Fibroblast of lung (primary cell): ENCODE measurements at regions not wholly inside any gene's neighbourhood (a gene's known extent, or its start where the extent isn't known, plus 50 kb on each side); places are given as distances from the start of the nearest gene placed in this dataset.

Experiments
- DNase-seq, 2 donors: peaks; one replicate each; pipeline versions ENCODE4 v3.0.0 to v3.0.0-alpha.2; 2010; ENCODE audit warnings: low read depth in 2 of 2
- H2AFZ ChIP-seq: 2 replicates; pipeline ENCODE4 v1.5.1; 2012; ENCODE audit warnings: low read length, control low read depth, inconsistent platforms
- H3K27ac ChIP-seq: 2 replicates; pipeline ENCODE4 v1.5.1; 2011; ENCODE audit warnings: low read length, control low read depth; ENCODE audit not compliant: insufficient read depth
- H3K27me3 ChIP-seq: 2 replicates; pipeline ENCODE4 v1.5.1; 2011; ENCODE audit warnings: mild to moderate bottlenecking, low read length; ENCODE audit not compliant: control insufficient read depth, insufficient read depth
- H3K36me3 ChIP-seq: 2 replicates; pipeline ENCODE4 v1.5.1; 2011; ENCODE audit warnings: low read length; ENCODE audit not compliant: control insufficient read depth, insufficient read depth
- H3K4me1 ChIP-seq: 2 replicates; pipeline ENCODE4 v1.5.1; 2011; ENCODE audit warnings: low read length; ENCODE audit not compliant: control insufficient read depth, insufficient read depth; ENCODE audit errors: extremely low read depth
- H3K4me2 ChIP-seq: 2 replicates; pipeline ENCODE4 v1.5.1; 2011; ENCODE audit warnings: low read length, control low read depth; ENCODE audit not compliant: insufficient read depth; ENCODE audit errors: extremely low read depth
- H3K4me3 ChIP-seq, 4 experiments: fragments of 200-600 bp in 1 of 4; sonication (generic) in 1 of 4; replicated peaks in 1 of 4; 2 replicates each; pipeline ENCODE4 v1.5.1; 2011 to 2016; ENCODE audit warnings: low read length in 4 of 4, low read depth in 3 of 4, mild to moderate bottlenecking in 3 of 4, control low read depth in 2 of 4, inconsistent platforms in 1 of 4, mixed read lengths in 1 of 4; ENCODE audit not compliant: insufficient read depth in 1 of 4; ENCODE audit errors: control extremely low read depth in 1 of 4
- H3K79me2 ChIP-seq: 2 replicates; pipeline ENCODE4 v1.5.1; 2012; ENCODE audit warnings: mild to moderate bottlenecking, low read length, inconsistent platforms; ENCODE audit not compliant: control insufficient read depth, insufficient read depth
- H3K9ac ChIP-seq: 2 replicates; pipeline ENCODE4 v1.5.1; 2011; ENCODE audit warnings: mild to moderate bottlenecking, low read length, control low read depth; ENCODE audit not compliant: insufficient read depth
- H3K9me3 ChIP-seq: 2 replicates; pipeline ENCODE4 v1.5.1; 2012; ENCODE audit warnings: low read depth, low read length; ENCODE audit not compliant: control insufficient read depth, insufficient read depth
- H4K20me1 ChIP-seq: 2 replicates; pipeline ENCODE4 v1.5.1; 2011; ENCODE audit warnings: low read length; ENCODE audit not compliant: control insufficient read depth, insufficient read depth; ENCODE audit errors: extremely low read depth
- EZH2 ChIP-seq: IDR thresholded peaks from 2 replicates; pipeline ENCODE4 v1.5.1; 2012; ENCODE audit warnings: low read length, control low read depth, mild to moderate bottlenecking; ENCODE audit errors: missing control alignments
- TF ChIP-seq, protein P1 (sequence below), 2 donors: IDR thresholded peaks in 1 of 2; conservative IDR thresholded peaks in 1 of 2; 1 replicate in 1 of 2; 2 replicates in 1 of 2; pipeline ENCODE4 v1.5.1; 2011 to 2012; ENCODE audit warnings: low read length in 2 of 2, control low read depth in 1 of 2, inconsistent platforms in 1 of 2, low read depth in 1 of 2, mild to moderate bottlenecking in 1 of 2

DNA sequence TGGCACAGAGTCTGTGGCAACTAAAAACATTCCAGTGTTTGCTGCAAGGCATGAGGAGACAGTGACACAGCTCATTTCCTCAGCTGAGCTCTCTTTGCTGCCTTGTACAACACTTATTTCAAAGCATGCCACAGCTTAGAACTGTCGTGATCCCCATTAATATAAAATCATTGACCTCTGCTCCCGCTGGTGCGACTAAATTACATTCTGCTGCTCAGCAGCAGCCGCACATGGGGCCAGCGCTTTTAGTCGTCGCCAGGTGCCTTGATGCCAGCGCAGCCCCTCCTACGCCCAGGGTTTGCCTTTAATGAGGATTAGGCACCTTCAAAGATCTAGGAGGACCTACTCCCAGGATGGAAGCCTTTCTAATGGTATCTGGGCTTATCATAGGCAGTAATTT, 717.9 kb upstream of the POU3F2 start:
- Histone ChIP-seq H3K36me3 (no peaks in the 10 kb centered on the region), H3K27ac (no peak overlapping the region), H3K9me3 (no peaks in the 10 kb centered on the region), H2AFZ (no peak overlapping the region), H3K4me1 (no peaks in the 10 kb centered on the region), H3K9ac (no peak overlapping the region), H3K79me2 (no peaks in the 10 kb centered on the region), H3K4me3 (no peak overlapping the region), H3K4me2 (no peak overlapping the region), H3K27me3 (no peaks in the 10 kb centered on the region), H4K20me1 (no peaks in the 10 kb centered on the region)
- no peak for DNase-seq
- TF ChIP-seq EZH2: no peak
- TF ChIP-seq, protein P1, sequence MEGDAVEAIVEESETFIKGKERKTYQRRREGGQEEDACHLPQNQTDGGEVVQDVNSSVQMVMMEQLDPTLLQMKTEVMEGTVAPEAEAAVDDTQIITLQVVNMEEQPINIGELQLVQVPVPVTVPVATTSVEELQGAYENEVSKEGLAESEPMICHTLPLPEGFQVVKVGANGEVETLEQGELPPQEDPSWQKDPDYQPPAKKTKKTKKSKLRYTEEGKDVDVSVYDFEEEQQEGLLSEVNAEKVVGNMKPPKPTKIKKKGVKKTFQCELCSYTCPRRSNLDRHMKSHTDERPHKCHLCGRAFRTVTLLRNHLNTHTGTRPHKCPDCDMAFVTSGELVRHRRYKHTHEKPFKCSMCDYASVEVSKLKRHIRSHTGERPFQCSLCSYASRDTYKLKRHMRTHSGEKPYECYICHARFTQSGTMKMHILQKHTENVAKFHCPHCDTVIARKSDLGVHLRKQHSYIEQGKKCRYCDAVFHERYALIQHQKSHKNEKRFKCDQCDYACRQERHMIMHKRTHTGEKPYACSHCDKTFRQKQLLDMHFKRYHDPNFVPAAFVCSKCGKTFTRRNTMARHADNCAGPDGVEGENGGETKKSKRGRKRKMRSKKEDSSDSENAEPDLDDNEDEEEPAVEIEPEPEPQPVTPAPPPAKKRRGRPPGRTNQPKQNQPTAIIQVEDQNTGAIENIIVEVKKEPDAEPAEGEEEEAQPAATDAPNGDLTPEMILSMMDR (conservative IDR thresholded peaks at IDR 0.05 in 1 of 2, IDR thresholded peaks at IDR 0.05 in 1 of 2; ENCODE audit: low read depth in 1 of 2, low read length in 2 of 2): no peak

DNA sequence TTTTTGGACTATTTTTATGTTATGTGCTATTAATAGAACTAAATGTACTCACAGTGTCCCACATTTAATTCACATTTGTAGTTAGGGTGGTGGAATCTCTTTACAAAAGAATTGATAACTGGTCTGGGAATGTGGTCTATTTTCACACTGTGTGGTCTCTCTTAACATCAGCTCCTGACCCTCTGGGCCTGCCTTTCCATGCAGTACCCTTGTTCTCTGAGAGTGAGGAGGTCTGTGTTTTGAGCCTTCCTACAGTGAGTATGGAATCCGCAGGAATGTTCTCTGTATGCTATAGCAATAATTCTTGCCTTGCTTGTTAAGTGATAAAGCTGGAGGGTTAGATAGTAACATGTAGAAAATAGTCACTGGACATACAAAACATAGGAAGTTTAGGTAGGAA, 717.3 kb upstream of the POU3F2 start:
- Histone ChIP-seq H3K27me3 (no peaks in the 10 kb centered on the region), H3K36me3 (no peaks in the 10 kb centered on the region), H2AFZ (no peak overlapping the region), H3K4me3 (no peak overlapping the region), H4K20me1 (no peaks in the 10 kb centered on the region), H3K9me3 (no peaks in the 10 kb centered on the region), H3K79me2 (no peaks in the 10 kb centered on the region), H3K9ac (no peak overlapping the region), H3K27ac (no peak overlapping the region), H3K4me2 (no peak overlapping the region), H3K4me1 (no peaks in the 10 kb centered on the region)
- DNase-seq: no peak
- TF ChIP-seq, protein P1 (conservative IDR thresholded peaks at IDR 0.05 in 1 of 2, IDR thresholded peaks at IDR 0.05 in 1 of 2; ENCODE audit: low read depth in 1 of 2, low read length in 2 of 2): no peak

DNA sequence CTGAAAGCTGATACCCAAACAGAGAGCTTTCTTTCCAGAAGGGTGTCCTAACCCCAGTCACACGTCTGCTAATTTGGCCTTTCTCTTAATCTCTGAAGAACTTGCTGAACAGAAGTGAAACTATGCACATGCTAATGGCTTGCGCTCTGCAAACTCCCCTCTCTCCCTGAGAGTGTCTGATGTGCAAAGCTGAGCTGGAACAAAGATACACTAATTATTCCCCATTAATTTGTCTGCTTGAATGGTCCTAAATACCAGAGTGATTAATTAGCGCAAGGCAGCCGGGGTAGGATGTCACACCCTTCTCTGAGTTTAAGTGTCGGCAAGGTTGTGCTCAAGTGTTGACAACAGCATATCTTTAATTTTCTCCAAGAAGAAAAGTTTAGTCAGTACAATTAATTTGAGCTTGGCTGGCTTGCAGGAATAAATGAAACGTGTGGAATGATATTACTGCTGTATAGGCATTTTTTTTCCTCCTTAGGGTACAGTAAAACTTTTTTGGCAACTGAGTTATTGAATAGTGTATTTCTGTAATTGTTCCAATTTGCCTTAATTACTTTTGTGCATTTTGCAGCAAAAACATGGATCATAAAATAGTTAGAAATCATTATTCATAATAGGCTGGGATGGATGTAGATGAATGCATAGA, 715.9 kb upstream of the POU3F2 start:
- Histone ChIP-seq H2AFZ (no peak overlapping the region), H3K36me3 (no peaks in the 10 kb centered on the region), H3K9ac (no peak overlapping the region), H3K79me2 (no peaks in the 10 kb centered on the region), H3K9me3 (no peaks in the 10 kb centered on the region), H3K27ac (no peak overlapping the region), H3K4me2 (no peak overlapping the region), H3K4me3 (no peak overlapping the region), H3K27me3 (no peaks in the 10 kb centered on the region), H4K20me1 (no peaks in the 10 kb centered on the region), H3K4me1 (no peaks in the 10 kb centered on the region)
- DNase-seq: no peak
- no peak for TF ChIP-seq EZH2
